LNCAP (cell line): ENCODE measurements at regions not wholly inside any gene's neighbourhood (a gene's known extent, or its start where the extent isn't known, plus 50 kb on each side); places are given as distances from the start of the nearest gene placed in this dataset.

Experiments used
- TF ChIP-seq, protein P1 (sequence below): fragments of 450-650 bp; IDR thresholded peaks from 2 replicates; pipeline ENCODE4 v1.5.1; 2017; ENCODE audit warnings: mild to moderate bottlenecking

DNA sequence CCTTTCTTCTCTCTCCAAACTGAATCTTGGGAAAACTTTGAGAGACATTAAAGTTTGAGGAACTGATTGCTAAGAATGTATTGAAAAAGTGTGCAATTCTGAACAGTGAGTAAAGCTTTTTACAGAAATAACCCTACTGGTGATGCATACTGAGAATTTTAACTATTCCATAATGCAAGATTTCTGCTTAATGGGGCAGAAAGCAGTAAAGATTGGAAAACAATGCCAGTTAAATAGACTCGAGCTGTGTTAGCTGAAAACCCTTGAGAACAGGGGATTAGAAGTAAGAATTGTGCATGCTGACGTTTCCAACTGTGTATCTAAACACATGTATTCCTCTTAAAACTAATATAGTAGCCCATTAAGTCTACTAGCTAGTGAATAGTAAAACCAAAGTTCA is 1500.2 kb upstream of the PRMT6 start:
- TF ChIP-seq, protein P1, sequence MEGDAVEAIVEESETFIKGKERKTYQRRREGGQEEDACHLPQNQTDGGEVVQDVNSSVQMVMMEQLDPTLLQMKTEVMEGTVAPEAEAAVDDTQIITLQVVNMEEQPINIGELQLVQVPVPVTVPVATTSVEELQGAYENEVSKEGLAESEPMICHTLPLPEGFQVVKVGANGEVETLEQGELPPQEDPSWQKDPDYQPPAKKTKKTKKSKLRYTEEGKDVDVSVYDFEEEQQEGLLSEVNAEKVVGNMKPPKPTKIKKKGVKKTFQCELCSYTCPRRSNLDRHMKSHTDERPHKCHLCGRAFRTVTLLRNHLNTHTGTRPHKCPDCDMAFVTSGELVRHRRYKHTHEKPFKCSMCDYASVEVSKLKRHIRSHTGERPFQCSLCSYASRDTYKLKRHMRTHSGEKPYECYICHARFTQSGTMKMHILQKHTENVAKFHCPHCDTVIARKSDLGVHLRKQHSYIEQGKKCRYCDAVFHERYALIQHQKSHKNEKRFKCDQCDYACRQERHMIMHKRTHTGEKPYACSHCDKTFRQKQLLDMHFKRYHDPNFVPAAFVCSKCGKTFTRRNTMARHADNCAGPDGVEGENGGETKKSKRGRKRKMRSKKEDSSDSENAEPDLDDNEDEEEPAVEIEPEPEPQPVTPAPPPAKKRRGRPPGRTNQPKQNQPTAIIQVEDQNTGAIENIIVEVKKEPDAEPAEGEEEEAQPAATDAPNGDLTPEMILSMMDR: no peak

DNA sequence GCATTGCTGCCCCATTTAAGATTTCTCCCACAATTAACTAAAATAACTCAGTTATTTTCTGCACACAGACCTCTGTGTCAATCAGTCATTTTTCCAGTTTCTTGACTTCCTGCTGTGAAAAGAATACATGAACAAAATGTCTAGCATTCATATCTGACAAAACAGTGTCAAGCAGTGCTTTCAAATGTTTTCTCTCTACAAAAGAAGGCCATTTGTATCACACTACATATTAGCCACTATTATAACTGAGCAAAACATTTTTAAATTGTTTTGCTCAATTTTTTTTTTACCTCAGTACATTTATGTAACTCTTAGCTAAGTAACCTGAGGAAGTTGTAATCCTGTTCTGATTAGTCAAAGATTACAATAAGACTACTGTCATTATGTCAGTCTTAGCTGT is 1498.5 kb upstream of the PRMT6 start:
- TF ChIP-seq, protein P1: no peak

DNA sequence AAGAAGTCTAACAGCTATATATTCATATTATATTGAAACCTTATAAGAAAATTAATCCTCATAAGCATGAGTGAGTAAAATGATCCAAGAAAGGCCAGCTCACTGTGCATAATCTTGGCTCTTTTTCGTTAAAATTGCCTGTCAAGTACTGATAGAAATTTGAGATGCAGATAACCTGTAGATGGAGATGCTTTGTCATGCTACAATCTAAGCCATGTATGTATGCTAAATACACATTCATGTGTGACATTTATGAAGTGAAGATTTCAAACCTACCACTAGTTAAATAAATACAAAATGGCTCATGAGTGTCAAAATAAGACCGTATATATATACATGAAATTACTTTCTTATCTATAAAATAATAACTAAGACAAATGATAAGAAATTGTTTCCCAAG is 1491.5 kb upstream of the PRMT6 start:
- TF ChIP-seq, protein P1: no peak

DNA sequence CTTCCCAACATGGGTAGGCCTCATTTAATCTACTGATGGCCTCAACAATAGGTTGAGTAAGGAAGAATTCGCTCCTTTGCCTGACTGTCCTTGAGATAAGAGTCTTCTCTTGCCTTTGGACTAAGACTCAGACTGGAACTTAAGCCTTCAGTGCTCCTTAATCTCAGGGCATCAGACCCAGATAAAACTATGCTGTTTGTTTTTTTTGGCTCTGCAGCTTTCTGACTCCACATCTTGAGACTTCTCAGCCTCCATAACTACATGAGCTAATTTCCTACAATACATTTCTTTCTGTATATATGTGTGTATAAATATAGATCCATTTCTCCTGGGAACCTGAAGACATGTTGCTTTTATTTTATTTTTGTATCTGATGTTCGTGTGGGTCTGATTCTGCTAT is 1470.7 kb upstream of the PRMT6 start:
- TF ChIP-seq, protein P1: no peak

DNA sequence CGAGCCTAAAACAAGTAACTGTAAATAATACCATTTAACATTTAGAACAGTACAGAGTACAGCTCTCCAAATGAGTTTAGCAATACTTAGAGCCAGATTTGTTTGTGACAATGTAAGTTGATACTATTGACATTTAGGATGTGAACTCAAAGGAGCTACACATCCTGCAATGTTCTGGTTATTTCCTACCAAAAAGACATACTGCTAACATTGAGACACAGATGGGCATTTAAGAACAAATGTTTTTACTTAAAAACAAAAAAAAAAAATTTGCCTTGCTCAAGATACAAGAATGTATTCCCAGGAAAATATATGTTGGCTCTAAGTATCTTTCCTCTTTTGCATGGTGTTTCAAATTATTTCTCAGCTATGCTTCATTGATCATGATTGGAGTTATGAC is 1464.8 kb upstream of the PRMT6 start:
- TF ChIP-seq, protein P1: no peak

DNA sequence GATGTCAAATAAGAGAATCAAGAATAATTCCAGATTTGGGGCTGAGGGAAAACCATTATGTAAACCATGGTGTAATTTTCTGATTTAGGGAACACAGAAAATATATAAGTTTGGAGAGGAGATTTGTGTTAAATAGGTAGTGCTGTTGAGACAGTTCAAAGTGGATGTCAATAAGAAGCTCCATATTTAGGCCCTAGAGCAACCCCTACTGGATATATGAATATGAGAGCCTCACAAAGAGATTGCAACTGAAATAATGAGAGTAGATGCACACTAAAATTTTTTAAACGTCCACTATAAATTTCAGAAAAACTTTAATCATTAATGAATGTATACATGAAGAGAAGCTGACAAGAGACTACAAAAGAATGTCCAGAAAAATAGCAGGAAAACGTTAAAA is 1447.8 kb upstream of the PRMT6 start:
- TF ChIP-seq, protein P1: peak; percentile 65

DNA sequence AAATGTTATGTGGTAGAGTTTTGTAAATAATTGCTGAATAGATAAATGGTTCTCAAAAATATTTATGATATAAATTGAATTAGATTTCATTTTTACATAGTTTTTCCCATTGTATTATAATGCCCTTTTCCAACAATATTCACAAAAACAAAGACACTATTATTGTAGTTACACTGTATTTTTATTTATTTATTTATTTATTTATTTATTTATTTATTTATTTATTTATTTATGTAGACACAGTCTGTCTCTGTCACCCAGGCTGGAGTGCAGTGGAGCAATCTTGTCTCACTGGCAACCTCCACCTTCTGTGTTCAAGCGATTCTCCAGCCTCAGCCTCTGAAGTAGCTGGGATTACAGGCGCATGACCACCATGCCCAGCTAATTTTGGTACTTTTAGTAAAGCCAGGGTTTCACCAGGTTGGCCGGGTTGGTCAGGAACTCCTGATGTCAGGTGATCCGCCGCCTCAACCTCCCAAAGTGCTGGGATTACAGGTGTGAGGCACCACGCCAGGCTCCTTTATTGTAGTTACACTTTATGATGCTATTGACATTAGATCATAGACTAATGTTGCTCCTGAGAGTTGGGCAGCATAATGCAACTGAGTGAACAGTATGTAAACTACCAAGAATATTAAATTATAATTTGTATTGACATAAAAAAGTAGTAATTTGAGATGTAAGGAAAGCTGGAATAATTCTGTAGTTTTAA is 1430.0 kb upstream of the PRMT6 start:
- TF ChIP-seq, protein P1: no peak
